PC-3 (cell line): ENCODE measurements at regions not wholly inside any gene's neighbourhood (a gene's known extent, or its start where the extent isn't known, plus 50 kb on each side); places are given as distances from the start of the nearest gene placed in this dataset.
A peak's percentile ranks its signal among the peaks of the same experiment; 100 is the strongest.

Source experiments
- ATAC-seq: fragments of 200-7000 bp; cut with Tn5 transposase; 2 replicates; pipeline ENCODE4 v1.9.1; 2020; ENCODE audit warnings: mild to moderate bottlenecking, moderate library complexity
- BruUV-seq: library from RNA; stranded (reverse); fragments of 400-500 nt; replicated peaks from 2 replicates; lab custom pipeline; 2021; lab: Mats Ljungman, UMichigan
- CTCF ChIA-PET: fragments of 300-600 bp; sonication (Branson Sonifier 250); formaldehyde crosslinking; loops from one replicate; lab custom pipeline; 2022; ENCODE audit warnings: antibody characterized with exemption; lab: Charles Lee
- POLR2A ChIA-PET: fragments of 300-600 bp; sonication (Branson Sonifier 250); formaldehyde crosslinking; loops from one replicate; lab custom pipeline; 2022; ENCODE audit warnings: antibody characterized with exemption; ENCODE audit not compliant: unreplicated experiment; lab: Charles Lee
- DNase-seq: peaks from one replicate; pipeline ENCODE4 v3.0.0-alpha.2; 2015
- H2AFZ ChIP-seq: fragments of 300-600 bp; sonication (generic); 2 replicates; pipeline ENCODE4 v1.6.0; 2016; ENCODE audit warnings: antibody characterized with exemption, low read length
- H3F3A ChIP-seq: fragments of 300-600 bp; sonication (generic); one replicate; pipeline ENCODE4 v1.6.0; 2017; ENCODE audit warnings: antibody characterized with exemption, low read length, control low read depth, mild to moderate bottlenecking; ENCODE audit not compliant: unreplicated experiment
- H3K27ac ChIP-seq: fragments of 300-600 bp; sonication (generic); 2 replicates; pipeline ENCODE4 v1.5.1; 2016; ENCODE audit warnings: mild to moderate bottlenecking, low read length
- H3K27me3 ChIP-seq: fragments of 300-600 bp; sonication (generic); 2 replicates; pipeline ENCODE4 v1.6.1; 2016; ENCODE audit warnings: low read length, mixed read lengths
- H3K36me3 ChIP-seq: fragments of 300-600 bp; sonication (generic); 2 replicates; pipeline ENCODE4 v1.6.1; 2016; ENCODE audit warnings: low read depth, mixed run types, low read length, mixed read lengths
- H3K4me1 ChIP-seq: fragments of 300-600 bp; sonication (generic); 2 replicates; pipeline ENCODE4 v1.5.1; 2016; ENCODE audit warnings: low read length; ENCODE audit not compliant: insufficient read depth
- H3K4me2 ChIP-seq: fragments of 300-600 bp; sonication (generic); 2 replicates; pipeline ENCODE4 v1.6.0; 2016; ENCODE audit warnings: low read length
- H3K4me3 ChIP-seq: fragments of 300-600 bp; sonication (generic); 2 replicates; pipeline ENCODE4 v1.5.1; 2016; ENCODE audit warnings: mild to moderate bottlenecking, low read length, mixed read lengths
- H3K79me2 ChIP-seq: fragments of 300-600 bp; sonication (generic); 2 replicates; pipeline ENCODE4 v1.6.1; 2017; ENCODE audit warnings: low read length, mixed read lengths
- H3K9ac ChIP-seq: fragments of 300-600 bp; sonication (generic); 2 replicates; pipeline ENCODE4 v1.6.0; 2016; ENCODE audit warnings: mild to moderate bottlenecking, low read length
- H3K9me2 ChIP-seq: fragments of 300-600 bp; sonication (generic); replicated peaks from 2 replicates; pipeline ENCODE4 v1.6.1; 2016; ENCODE audit warnings: mixed run types, low read length, mixed read lengths
- H3K9me3 ChIP-seq: fragments of 300-600 bp; sonication (generic); 2 replicates; pipeline ENCODE4 v1.6.1; 2016; ENCODE audit warnings: low read length, mixed read lengths
- H4K20me1 ChIP-seq: fragments of 300-600 bp; sonication (generic); 2 replicates; pipeline ENCODE4 v1.6.1; 2016; ENCODE audit warnings: low read length, mixed read lengths
- EZH2 ChIP-seq: fragments of 300-600 bp; sonication (generic); IDR thresholded peaks from one replicate; pipeline ENCODE4 v1.6.1; 2017; ENCODE audit warnings: antibody characterized with exemption, mild to moderate bottlenecking, low read length; ENCODE audit not compliant: unreplicated experiment
- EZH2phosphoT487 ChIP-seq: fragments of 300-600 bp; sonication (generic); IDR thresholded peaks from 2 replicates; pipeline ENCODE4 v1.6.1; 2018; ENCODE audit warnings: mild to moderate bottlenecking, antibody characterized with exemption, low read length, borderline replicate concordance
- intact Hi-C: fragments of 100-400 bp; cut with micrococcal nuclease; formaldehyde crosslinking; loops from 2 replicates; pipeline ENCODE4 v1.9.0; 2023
- TF ChIP-seq, protein P1 (sequence below): fragments of 300-600 bp; sonication (generic); conservative IDR thresholded peaks from 2 replicates; pipeline ENCODE4 v1.5.1; 2017; ENCODE audit warnings: antibody characterized with exemption, low read depth, mild to moderate bottlenecking, low read length

DNA sequence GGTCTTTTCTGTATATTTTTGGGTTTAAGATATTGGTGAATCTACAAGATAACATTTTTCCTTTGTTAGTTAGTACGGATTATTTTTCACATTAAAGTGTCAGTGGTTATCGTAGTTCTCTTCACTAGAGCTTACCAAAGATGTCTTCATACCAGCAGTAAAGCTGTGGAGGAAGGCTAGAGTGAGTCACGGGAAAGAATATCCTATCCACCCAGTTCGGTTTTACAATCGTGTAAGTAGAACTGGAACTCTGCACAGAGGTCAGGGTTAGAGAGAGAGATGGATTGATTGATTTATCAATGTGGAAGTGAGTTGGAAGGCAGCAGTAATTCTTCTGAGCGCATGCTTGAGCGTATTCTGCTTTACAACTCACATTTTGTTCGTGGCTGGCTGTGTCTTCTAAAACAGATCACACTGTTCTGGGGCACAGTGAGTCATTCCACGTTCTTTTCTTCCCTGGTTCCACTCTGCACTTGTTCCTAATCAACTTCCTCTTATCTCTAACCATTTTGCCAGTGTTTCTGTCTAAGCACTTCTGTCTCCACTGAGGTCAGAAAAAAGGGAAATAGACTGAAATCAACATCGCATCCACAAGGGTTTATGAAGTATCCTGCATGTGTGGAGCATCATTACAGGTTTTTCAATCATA lies 86.5 kb upstream of the ARRDC3 start:
- 0 out of 2 replicates have a peak overlapping the region, but pooled peaks have one; percentile 10 for H2AFZ ChIP-seq

DNA sequence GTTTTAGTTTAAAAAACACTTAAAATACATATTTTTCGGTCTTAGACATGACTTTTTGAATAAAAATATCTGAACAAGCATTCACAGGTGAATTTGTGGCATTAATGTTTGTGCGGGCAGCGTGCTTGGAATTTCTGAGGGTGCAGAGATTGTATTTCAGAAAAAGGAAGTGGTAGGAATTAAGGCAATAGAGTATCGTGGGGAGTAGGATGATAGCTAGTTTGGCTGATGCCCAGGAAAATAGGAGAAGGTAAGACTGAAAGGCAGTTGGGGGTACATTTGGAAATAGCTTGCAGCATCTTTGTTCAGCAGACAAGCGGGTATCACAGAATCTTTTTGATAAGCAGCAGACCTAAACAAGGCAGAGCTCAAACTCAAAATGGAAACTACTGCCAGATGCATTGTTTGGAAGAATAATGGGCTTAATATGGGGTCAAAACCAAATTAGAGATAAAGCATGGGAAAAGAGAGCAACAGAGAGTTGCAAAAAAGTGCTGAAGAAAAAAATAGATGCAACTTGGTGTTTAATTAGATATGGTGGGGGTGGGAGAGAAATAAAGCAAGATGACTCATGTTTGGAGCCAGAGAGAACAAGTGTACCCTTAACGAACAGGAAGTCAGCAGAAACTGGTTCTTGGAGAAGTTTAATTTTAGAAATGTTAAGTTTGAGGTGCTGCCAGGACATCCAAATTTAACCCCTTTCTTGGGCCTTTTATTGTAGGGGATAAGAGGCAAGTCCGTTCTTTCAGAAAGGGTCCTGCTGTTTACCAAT lies 85.7 kb upstream of the ARRDC3 start:
- H2AFZ ChIP-seq: no peak overlapping the region
- CTCF ChIA-PET: no interaction called here

More for the DNA sequence above, 86.5 kb upstream of the ARRDC3 start:
- peak overlapping the region; percentile 24 for H3K4me2 ChIP-seq
- DNase-seq (peak; percentile 65), ATAC-seq (no peak; the same call in 1 of the 2 replicates)
- H3K79me2 ChIP-seq: no peaks in the 10 kb centered on the region
- H3K4me3 ChIP-seq: no peak overlapping the region
- BruUV-seq: no TSS peak
- intact Hi-C loops: no loop called here
- H3K27ac ChIP-seq: peak overlapping the region; percentile 14; the same call in 1 of the 2 replicates
- TF ChIP-seq, protein P1, sequence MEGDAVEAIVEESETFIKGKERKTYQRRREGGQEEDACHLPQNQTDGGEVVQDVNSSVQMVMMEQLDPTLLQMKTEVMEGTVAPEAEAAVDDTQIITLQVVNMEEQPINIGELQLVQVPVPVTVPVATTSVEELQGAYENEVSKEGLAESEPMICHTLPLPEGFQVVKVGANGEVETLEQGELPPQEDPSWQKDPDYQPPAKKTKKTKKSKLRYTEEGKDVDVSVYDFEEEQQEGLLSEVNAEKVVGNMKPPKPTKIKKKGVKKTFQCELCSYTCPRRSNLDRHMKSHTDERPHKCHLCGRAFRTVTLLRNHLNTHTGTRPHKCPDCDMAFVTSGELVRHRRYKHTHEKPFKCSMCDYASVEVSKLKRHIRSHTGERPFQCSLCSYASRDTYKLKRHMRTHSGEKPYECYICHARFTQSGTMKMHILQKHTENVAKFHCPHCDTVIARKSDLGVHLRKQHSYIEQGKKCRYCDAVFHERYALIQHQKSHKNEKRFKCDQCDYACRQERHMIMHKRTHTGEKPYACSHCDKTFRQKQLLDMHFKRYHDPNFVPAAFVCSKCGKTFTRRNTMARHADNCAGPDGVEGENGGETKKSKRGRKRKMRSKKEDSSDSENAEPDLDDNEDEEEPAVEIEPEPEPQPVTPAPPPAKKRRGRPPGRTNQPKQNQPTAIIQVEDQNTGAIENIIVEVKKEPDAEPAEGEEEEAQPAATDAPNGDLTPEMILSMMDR: no peak
- TF ChIP-seq EZH2phosphoT487 (no peak), EZH2 (no peak)
- H4K20me1 ChIP-seq: no peaks in the 10 kb centered on the region
- H3K4me1 ChIP-seq: peaks cover 30% of the 10 kb centered on the region
- ChIA-PET POLR2A (interaction anchor here (0.7 kb wide), 1 partner anchor 261 kb away, joined by 4 read pairs; no protein-coding TSS in a partner anchor), CTCF (no interaction called here)
- H3K27me3 ChIP-seq: no peaks in the 10 kb centered on the region
- H3K9me3 ChIP-seq: no peaks in the 10 kb centered on the region
- H3K9me2 ChIP-seq: no peaks in the 10 kb centered on the region
- no peaks in the 10 kb centered on the region for H3K36me3 ChIP-seq
- no peaks in the 10 kb centered on the region for H3F3A ChIP-seq
- no peak overlapping the region for H3K9ac ChIP-seq

More for the DNA sequence above, 85.7 kb upstream of the ARRDC3 start:
- H4K20me1 ChIP-seq: no peaks in the 10 kb centered on the region
- ATAC-seq: no peak
- H3K9ac ChIP-seq: no peak overlapping the region
- no peaks in the 10 kb centered on the region for H3K27me3 ChIP-seq
- no peaks in the 10 kb centered on the region for H3K36me3 ChIP-seq
- H3K27ac ChIP-seq: peak overlapping the region; percentile 14; the same call in 1 of the 2 replicates
- H3F3A ChIP-seq: no peaks in the 10 kb centered on the region
- peaks cover 30% of the 10 kb centered on the region for H3K4me1 ChIP-seq
- BruUV-seq: no TSS peak
- TF ChIP-seq, protein P1: no peak
- no peak for TF ChIP-seq EZH2phosphoT487
- peak overlapping the region; percentile 24; the same call in 1 of the 2 replicates for H3K4me2 ChIP-seq
- H3K79me2 ChIP-seq: no peaks in the 10 kb centered on the region
- no peak overlapping the region for H3K4me3 ChIP-seq
- intact Hi-C loops: no loop called here
- DNase-seq: peak; percentile 19
- POLR2A ChIA-PET: no interaction called here
- H3K9me2 ChIP-seq: no peaks in the 10 kb centered on the region
- no peaks in the 10 kb centered on the region for H3K9me3 ChIP-seq
